ENCODE measurements at regions not wholly inside any gene's neighbourhood (a gene's known extent, or its start where the extent isn't known, plus 50 kb on each side); places are given as distances from the start of the nearest gene placed in this dataset.
"Not testable (repeated sequence)": the region's sequence is repeated elsewhere in the genome, so short reads cannot be mapped to it uniquely, and the experiment has no call there.

DNA sequence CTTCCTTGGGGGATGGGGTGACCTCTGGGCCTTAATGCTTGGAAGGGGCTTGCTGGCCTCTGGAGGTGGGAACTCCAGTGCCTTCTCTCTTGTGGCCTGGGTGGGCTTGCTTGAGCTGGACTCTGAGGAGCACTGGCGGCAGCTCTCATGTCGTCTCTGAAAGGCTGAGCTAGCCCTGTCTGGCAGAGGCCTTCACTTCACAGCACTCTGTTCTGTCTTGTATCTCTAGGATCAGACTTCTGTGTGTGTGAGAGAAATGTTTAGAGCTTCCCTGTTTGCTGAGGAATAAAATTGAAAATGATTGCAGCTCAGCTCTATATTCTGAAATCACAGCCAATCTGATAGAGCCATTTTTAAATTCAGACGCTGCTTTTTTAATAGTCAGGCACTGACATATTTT, 185.3 kb downstream of the KCNRG start:
- FAIRE-seq = no peak

GRCh38 chr13:50200988-50201387, 185.7 kb downstream of the KCNRG start:
- FAIRE-seq = no peak

GRCh38 chr13:50202485-50202884, 187.2 kb downstream of the KCNRG start:
- FAIRE-seq = no peak

DNA sequence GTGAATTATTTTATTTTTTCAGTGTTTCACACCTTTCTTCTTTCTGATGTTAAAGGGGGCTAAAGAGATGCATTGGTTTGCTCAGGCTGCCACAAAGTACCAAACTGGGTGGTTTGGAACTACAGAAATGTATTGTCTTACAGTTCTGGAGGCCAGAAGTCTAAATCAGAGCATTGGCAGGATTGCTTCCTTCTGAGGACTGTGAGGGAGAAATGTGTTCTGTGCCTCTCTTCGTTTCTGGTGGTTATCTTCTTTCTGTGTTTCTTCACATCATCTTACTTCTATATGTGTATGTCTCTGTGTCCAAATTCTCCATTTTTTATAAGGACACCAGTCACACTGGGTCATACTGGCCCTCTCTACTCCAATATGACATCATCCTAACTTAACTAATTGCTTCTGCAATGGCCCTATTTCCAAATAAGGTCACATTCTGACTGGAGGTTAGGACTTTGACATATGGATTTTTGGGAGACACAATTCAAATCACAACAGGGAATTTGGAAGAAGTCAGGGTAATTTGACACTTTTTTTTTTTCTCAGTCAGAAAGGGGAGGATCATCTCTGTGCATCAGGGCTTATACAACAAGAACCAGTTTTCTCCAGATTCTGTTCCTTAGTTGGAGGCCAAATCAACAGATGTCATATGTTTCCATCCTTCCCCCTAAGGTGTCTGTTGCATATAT, 188.2 kb downstream of the KCNRG start:
- FAIRE-seq = no peak

DNA sequence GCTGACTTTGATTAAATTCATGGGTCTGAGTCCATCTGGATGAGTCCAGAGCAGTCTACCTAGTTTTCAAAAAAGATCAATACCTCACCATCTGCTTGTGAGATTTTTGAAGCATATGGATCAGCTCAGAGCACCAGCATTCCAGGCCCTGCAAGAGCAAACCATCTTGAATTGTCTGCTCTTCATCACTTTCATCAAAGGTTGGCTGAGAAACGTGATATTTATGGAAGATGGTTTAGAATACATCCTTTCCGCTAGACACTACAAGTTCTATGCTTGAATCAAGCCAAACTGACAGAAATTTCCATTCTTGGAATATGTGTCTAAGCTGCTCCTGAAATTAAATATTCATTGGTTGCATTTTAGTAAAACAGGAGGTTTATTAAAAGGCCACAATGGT, 190.3 kb downstream of the KCNRG start:
- FAIRE-seq = no peak

DNA sequence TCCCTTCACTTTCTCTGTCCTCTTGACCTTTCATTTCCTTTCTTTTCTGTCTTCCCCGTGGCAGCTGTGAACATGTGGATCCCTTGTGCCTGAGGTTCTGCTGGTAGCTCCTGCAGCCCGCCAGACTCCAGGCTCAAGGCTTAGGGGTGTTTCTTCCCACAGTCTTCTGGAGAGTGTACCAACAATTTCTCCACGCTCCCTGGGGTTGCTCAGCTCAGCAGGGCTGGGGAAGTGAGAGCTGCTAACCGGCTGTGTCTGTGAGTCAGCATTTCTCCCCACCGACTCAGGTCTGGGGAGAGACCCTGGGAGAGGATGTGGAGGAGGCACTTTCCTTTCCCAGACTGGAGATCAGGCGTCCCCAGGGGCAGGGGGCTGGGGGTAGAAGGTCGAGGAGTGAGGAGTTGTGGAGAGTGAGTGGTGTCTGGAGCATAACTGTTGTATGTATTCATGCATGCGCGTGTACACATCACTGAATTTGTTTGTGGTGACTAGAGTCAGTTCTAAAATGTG, 193.6 kb downstream of the KCNRG start:
- FAIRE-seq = no peak

DNA sequence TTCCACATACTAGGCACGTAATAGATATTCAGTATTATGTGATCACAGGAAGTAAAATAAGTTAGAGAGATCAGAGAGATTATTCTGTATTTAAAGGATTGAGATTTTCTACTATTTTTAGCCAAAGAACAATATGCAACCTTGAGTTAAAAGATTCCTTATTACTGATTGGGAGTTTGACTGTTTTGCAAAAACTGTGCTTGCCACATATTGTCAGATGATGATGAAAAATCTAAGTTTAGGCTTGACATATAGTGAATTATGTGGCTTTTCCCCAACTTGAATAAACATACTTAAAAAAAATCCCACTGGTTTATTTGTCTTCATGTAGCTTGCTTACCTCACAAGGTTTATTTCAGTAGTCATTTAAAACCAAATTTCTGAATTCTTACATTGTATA, 194.4 kb downstream of the KCNRG start:
- no peak for FAIRE-seq

GRCh38 chr13:50213526-50213925, 198.3 kb downstream of the KCNRG start:
- no peak for FAIRE-seq

DNA sequence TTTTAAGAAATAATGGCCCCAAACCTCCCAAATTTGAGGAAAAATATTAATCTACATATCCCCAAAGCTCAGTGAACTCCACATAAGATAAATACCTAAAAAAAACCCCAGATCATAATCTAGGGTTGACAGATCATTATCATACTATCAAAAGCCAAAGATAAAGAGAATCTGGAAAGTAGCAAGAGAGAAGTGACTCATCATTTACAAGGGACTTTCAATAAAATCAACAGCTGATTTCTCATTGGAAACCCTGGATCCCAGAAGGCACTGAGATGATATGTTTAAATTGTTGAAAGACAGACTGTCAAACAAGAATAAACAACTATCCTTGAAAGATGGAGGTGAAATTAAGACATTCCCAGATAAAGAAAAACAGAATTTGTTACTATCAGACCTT, 199.3 kb downstream of the KCNRG start:
- FAIRE-seq = no peak

DNA sequence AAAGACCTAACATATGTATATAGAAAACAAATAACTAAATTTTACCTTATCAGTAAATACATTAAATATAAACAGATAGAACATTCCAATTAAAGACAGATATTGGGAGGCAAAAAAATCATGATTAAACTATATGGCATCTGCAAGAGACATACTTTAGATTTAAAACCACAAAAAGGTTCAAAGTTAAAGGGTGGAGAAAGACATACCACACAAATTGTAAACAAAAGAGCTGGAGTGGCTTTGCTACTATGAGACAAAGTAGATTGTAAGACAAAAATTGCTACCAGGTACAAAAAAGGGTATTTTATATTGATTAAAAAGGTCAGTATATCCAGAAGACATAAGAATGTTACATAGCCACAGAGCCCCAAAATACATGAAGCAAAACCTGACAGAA, 200.2 kb downstream of the KCNRG start:
- FAIRE-seq = no peak

- FAIRE-seq = no peak
Measured at GRCh38 chr13:50219743-50220142, 204.5 kb downstream of the KCNRG start.

- no peak for FAIRE-seq
Measured at GRCh38 chr13:50220938-50221337, 205.7 kb downstream of the KCNRG start.

DNA sequence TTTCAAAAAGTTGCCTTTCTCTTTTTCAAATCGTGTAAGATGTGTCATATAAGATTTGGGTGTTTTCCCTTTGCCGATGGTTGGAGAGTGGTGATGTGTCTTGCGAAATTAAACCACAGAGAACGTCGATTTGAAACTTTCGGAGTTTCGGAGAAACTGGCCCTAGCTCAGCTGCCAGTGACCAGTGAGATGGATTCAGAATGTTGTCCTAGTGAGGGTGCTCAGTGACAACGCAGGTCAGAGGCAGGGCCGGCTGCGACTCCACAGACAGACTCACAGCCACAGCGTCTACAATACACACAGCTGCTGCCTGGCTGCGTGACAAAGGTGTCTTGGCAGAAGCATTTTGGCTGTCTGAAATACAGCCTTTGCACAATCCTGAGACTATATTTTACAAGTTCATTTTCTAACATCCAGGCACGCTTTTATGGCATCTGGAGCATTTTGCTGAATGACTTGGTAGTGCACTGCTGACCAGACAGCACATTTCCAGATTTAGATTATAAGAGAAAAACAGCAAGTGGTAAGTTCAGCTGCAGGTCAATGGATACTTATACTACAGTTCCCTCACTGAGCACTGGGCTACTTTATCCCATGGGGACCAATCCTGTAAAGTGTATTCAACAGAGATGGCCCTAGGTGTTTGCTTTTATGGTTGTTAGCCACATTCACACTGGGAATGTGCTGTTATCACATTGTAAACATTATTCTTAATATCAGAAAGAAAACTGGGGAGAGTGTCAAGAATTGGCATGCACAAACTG, 207.5 kb downstream of the KCNRG start:
- FAIRE-seq = peak; percentile 74

DNA sequence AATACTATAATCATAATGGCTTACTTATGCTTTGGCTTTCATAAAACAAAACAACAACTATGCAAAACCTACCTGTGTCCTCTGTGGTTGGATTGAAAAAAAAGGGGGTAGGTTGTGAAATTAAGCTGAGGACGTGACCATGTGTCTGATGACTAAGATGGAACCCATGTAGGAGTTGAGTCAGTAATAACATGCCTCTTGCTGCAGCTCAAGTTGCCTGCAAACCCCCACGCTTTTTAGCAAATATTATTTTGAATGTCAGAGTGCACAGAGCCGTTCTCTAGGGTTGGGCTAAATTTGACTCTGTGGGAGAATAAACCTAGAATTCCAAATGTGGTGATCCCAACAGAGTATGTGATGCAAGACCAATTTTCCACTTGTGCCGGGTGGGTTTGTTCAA, 209.3 kb downstream of the KCNRG start:
- no peak for FAIRE-seq

DNA sequence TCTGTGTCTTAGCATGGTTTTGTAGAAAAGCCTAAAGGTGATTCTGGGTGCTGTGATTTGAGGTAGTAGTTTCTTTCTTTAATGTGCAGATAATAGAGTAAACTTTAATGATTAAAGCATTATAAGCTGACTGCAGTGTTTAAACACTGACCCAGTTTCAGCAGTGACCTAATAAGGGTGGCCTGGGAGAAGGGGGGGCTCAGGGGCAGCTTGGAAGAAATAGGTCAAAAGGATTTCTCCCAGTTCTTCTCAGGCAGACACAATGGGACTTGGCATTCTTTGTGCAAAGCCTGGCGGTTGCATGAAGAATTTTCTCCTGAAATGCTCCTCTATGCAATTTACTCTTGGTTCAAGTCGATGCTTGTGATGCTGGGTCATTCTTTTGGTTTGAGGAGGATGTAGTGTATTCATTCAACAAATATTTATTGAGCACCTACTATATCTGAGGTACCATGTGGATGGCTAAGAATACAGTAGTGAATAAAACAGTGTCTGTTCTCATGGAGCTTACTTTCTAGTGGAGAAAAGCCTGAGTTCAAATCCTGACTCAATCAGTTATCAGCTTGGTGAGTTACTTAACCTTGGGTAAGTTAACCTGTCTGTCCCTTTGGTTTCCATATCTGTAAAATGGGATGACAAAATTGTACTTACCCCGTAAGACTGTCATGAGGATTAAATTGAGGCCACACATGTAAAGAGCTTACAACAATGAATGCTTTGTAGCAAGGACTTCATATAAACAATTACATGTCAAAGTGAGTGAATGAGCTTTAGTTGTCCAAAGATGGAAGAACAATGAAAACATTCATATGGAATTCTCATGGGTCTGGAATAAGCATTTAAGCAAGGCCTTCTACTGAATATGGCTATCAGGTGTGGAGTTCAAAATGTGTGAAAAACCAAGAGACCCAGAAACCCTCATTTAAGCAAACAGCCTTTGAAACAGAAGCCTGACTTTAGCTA, 210.2 kb downstream of the KCNRG start:
- no peak for FAIRE-seq

- FAIRE-seq = no peak
Measured at GRCh38 chr13:50226515-50227155, 211.4 kb downstream of the KCNRG start.

GRCh38 chr13:50227361-50227760, 212.1 kb downstream of the KCNRG start:
- FAIRE-seq = no peak

DNA sequence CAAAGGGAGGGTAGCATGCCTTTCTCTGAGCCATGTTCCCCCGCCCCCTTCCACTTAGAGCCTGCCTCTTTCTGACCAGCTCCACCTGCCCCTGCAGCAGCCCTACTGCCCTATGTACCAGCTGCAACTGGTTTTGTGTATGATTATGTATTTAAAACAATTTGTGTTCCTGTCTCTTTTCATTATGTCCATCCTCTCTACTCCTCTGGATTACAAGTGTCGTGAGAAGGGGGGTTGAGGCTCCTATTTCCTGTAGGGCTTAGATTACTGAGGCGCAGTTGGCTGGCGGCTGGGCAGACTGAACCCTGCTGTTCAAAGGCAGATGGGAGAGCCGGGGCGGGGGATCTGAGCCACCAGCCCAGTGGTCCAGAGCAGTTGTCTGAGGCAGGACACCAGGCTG, 213.3 kb downstream of the KCNRG start:
- no peak for FAIRE-seq

- FAIRE-seq = no peak
Measured at GRCh38 chr13:50229960-50230661, 214.9 kb downstream of the KCNRG start.

DNA sequence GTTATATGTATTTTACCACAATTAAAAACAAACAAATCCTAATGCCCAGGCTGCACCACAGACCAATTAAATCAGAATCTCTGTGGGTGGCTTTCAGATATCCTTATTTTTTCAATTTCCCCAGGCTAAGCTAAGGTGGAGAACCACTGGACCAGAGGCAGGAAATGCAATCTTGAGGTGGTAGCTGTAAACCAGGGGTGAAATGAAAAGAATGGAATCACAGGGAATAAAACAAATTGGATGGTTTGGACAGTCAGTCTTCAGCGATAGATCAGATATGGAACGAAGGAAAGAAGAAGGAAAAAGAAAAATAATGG, 215.4 kb downstream of the KCNRG start:
- no peak for FAIRE-seq

DNA sequence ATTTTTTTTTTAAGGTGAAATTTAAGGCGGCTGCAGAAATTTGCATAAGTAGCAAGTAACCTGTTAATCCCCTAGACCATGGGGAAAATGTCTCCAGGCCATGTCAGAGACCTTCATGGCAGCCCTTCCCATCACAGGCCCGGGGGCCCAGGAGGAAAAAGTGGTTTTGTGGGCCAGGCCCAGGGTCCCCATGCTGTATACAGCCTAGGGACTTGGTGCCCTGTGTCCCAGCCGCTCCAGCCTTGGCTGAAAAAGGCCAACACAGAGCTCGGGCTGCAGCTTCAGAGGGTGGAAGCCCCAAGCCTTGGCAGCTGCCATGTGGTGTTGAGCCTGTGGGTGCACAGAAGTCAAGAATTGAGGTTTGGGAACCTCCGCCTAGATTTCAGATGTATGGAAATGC, 218.3 kb downstream of the KCNRG start:
- FAIRE-seq = not testable (repeated sequence)
